MM.1S (cell line): ENCODE measurements at regions not wholly inside any gene's neighbourhood (a gene's known extent, or its start where the extent isn't known, plus 50 kb on each side); places are given as distances from the start of the nearest gene placed in this dataset.

ENCODE experiments used
- EZH2 ChIP-seq: fragments of 300-600 bp; sonication (generic); optimal IDR thresholded peaks from 2 replicates; pipeline ENCODE3; 2017; ENCODE audit warnings: low read depth, mild to moderate bottlenecking, antibody characterized with exemption, low read length, mixed read lengths
- EZH2phosphoT487 ChIP-seq: fragments of 300-600 bp; sonication (generic); IDR thresholded peaks from 2 replicates; pipeline ENCODE4 v1.6.1; 2018; ENCODE audit warnings: antibody characterized with exemption, low read length
- TF ChIP-seq, protein P1 (sequence below): fragments of 300-600 bp; sonication (generic); IDR thresholded peaks from 2 replicates; pipeline ENCODE4 v1.5.1; 2016; ENCODE audit warnings: antibody characterized with exemption, low read length, mixed read lengths

DNA sequence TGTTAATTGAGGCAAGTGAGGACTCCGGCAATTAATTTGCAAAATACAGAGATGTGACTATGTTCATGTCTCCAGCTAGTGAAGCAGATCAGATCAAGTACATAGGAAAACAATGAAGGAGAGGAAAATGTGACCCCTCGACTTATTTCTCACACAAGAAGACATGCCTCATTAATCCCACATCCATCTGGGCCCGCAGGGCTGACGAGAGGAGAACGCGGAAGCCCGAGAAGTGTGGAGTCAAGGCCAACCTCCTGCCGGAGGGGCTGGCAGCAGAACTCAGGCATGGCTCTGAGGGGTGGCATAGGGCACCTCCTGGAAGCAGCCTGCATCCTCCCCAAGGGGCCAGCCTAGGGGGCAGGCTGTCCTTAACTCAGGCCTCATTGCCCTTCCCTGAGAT is 54.4 kb downstream of the ZNF503 start:
- TF ChIP-seq, protein P1, sequence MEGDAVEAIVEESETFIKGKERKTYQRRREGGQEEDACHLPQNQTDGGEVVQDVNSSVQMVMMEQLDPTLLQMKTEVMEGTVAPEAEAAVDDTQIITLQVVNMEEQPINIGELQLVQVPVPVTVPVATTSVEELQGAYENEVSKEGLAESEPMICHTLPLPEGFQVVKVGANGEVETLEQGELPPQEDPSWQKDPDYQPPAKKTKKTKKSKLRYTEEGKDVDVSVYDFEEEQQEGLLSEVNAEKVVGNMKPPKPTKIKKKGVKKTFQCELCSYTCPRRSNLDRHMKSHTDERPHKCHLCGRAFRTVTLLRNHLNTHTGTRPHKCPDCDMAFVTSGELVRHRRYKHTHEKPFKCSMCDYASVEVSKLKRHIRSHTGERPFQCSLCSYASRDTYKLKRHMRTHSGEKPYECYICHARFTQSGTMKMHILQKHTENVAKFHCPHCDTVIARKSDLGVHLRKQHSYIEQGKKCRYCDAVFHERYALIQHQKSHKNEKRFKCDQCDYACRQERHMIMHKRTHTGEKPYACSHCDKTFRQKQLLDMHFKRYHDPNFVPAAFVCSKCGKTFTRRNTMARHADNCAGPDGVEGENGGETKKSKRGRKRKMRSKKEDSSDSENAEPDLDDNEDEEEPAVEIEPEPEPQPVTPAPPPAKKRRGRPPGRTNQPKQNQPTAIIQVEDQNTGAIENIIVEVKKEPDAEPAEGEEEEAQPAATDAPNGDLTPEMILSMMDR = no peak
- TF ChIP-seq EZH2phosphoT487 (no peak), EZH2 (no peak)
